ENCODE measurements at regions not wholly inside any gene's neighbourhood (a gene's known extent, or its start where the extent isn't known, plus 50 kb on each side); places are given as distances from the start of the nearest gene placed in this dataset.
"Not testable (repeated sequence)": the region's sequence is repeated elsewhere in the genome, so short reads cannot be mapped to it uniquely, and the experiment has no call there.

- no peak for DNase-seq (ENCODE audit: low read depth)
These were observed 1761.3 kb upstream of the IGFBP7 start for GRCh38 chr4:58871509-58871908.

DNA sequence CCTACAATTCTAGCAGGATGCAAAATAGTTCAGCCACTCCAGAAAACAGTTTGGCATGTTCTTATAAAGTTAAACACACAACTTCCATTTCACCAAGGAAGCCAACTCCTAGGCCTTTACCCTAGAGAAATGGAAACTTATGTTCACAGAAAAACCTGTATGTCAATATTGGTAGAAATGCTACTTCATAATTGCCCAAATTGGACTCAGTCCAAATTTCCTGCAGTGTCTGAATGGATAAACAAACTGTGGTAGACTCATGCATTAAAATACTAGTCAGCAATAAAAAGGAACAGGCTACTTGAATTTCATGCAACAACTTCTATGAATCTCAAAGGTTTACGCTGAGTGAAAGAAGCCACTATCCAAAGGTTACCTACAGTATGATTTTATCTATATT lies 1738.8 kb upstream of the IGFBP7 start:
- no peak for DNase-seq (ENCODE audit: low read depth)

- no peak for DNase-seq (ENCODE audit: low read depth)
These were observed 1733.3 kb upstream of the IGFBP7 start for GRCh38 chr4:58843455-58843854.

DNA sequence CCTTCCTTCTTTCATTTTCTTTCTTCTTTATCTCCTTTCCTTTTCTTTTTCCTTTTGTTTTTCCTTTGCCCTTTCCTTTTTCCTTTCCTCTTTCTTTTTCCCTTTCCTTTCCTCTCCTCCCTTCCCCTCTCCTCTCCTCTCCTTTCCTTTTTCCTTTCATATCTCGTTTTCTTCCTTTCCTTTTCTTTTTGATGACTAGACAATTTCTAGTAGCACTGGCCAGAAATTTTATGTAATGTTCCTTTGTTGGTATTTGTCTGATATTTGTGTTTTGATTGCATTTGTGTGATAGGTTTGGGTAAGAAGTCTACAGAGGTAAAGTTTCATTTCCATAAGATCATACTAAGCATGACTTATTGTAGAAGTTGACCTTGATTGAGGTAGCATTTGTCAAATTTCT lies 1722.9 kb upstream of the IGFBP7 start:
- no peak for DNase-seq (ENCODE audit: low read depth)

DNA sequence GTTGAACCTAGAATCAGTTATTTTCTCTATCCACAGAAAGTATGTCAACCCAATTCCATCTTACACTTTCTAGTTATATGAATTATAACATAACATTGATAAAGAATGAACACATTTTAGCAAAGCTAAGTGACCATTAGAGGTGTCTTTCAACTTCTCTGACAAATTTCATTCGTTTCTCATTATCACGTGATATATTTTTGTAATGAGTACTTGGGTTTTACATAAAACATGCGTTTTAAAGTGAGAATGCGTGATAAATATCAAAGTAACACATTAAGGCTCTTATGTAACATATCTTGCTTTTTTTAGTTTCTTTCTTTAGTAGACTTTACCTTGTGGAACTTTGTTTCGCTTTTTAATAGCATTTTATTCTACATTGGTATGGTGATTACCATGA lies 1715.1 kb upstream of the IGFBP7 start:
- DNase-seq (ENCODE audit: low read depth), result no peak

DNA sequence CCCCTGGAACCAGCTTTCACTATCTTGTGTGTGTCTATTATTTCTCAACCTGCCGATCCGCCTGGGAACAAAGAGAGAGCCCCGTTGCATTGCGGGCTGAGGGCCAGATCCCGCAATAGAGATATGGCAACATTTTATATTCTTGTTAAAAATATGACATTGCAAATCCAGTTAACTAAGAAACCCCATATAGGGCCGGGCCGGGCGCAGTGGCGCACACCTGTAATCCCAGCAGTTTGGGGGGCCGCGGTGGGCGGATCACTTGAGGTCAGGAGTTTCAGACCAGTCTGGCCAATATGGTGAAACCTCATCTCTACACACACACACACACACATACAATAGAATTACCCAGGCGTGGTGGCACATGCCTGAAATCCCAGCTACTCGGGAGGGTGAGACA lies 1708.4 kb upstream of the IGFBP7 start:
- DNase-seq (ENCODE audit: low read depth), result not testable (repeated sequence)

- no peak for DNase-seq (ENCODE audit: low read depth)
These were observed 1699.8 kb upstream of the IGFBP7 start for GRCh38 chr4:58809948-58810347.

DNA sequence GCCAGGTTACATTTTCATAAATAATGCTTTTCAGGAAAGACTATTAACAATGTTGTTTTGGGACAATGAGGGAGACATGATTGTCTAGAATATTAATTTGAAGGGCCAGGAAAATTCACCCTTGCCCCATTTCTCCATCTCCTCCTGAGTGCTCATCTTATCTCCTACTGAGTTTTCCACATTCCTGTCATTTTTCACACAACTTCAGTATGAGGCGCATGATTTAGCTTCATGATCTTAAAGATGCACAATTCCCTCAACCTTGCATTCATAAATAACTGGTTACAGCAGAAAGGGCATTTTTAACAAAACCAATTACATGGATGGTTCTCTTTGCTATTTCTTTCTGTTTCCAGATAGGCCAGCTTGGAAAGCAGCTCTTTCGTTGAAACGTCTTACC lies 1699.2 kb upstream of the IGFBP7 start:
- DNase-seq (ENCODE audit: low read depth), result no peak

DNA sequence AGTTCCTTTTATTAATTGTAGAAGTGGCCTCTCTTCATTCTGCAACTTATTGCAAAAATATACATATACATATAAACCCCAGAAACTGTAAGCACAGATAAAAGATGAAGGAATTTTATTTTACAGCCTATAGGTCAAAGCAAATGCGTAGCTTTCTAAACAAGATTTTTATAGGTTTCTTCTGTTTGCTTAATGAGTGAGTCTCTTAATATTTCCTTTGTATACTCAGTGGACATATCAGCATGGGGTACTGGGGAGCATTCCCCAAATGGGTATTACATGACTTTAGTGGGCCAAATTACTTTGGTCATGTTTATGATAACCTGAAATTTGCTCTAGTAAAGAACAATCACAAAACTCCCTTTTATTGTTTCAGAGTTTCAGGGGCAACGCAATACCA lies 1698.6 kb upstream of the IGFBP7 start:
- no peak for DNase-seq (ENCODE audit: low read depth)

- no peak for DNase-seq (ENCODE audit: low read depth)
These were observed 1697.8 kb upstream of the IGFBP7 start for GRCh38 chr4:58807843-58808615.

DNA sequence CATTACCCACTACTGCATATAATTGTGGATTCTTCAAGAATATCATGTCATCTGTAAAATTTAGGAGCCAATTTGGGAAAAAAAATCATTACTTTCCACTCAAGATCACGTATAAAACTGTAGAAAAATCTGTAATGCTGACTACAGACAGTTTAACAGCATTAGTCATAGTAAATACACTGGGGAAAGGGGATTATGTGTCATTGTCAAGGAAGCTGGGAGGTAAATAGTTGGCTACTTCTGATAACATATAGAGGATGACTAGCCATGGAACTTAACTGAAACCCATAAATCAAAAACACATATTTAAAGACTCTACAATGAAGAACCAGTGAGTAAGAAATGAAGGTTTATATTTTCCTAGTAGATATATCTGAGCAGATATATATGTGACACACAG lies 1666.4 kb upstream of the IGFBP7 start:
- DNase-seq (ENCODE audit: low read depth), result no peak

DNA sequence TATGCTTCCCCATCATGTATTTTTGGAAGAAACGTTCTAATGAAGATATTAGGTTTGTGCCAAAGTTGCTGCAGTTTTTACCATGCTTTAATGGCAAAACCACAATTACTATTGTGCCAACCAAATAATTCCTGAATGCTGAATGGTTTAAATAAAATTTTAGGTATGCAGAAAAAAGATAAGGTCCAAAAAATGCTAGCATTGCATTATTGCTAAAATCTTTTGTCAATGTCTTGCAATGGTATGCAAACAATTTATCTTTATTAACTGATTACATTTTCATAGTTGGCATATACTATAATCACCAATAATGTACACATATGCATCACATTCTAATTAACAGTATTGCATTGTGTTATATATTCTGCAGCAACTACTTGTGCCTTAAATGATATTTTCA lies 1657.4 kb upstream of the IGFBP7 start:
- no peak for DNase-seq (ENCODE audit: low read depth)

DNA sequence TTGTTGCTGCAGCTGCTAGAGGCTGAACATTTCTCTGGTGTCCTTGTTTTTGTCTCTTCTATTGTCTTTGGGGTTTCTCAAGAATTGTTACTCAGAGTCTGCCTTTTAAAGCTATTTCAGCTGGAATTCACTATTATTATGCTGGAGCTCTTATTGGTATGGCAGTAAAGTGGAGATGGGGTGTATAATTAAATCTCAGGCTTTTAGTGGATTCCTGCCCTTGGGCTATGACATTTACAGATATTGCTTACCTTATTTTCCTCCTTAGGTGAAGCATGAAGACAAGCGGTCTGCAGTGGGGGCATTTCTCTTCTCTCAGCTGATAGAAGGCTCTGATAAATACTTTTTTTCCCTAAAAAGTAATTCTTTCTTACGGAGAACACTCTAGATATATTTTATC lies 1656.6 kb upstream of the IGFBP7 start:
- DNase-seq (ENCODE audit: low read depth), result no peak

GRCh38 chr4:58761563-58761962 lies 1651.4 kb upstream of the IGFBP7 start:
- DNase-seq (ENCODE audit: low read depth), result no peak

GRCh38 chr4:58760737-58761136 lies 1650.6 kb upstream of the IGFBP7 start:
- DNase-seq (ENCODE audit: low read depth), result no peak

- DNase-seq (ENCODE audit: low read depth), result no peak
These were observed 1649.9 kb upstream of the IGFBP7 start for GRCh38 chr4:58760100-58760499.

DNA sequence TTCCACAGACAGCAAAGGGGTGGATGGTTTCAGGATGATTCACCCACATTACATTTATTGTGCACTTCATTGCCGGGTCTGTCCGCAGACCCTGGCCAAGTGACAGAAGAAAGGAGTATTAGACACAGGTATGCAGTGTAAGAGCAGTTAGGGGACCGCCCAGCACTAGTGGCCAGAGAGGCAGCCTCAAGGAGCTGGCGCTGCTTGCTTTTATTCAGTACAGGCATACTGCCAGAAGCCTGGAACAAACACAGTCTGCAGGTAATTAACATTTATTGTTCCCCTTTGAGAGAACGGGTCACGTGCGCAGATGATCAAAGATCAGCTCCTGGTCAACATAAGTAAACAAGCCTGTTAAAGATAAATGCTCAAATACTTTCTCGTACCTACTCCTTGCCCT lies 1639.0 kb upstream of the IGFBP7 start:
- DNase-seq (ENCODE audit: low read depth), result no peak

GRCh38 chr4:58740897-58741296 lies 1630.7 kb upstream of the IGFBP7 start:
- DNase-seq (ENCODE audit: low read depth), result no peak

DNA sequence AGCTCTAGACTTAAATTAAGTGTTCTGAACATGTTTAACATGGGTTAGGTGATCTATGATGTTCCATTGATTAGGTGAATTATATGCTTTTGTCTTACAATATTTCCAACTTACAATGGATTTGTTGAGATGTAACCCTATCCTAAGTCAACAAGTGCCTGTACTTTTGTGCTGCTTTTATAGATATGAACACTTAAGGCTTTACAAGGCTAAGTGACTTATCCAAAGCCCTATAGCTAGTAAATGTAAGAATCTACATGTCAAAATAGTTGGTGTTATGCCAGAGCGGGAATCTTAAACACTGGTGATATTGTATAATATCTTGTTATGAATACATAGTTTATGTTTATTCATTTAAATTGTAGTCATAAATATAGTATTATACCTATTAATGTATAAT lies 1629.1 kb upstream of the IGFBP7 start:
- DNase-seq (ENCODE audit: low read depth), result no peak

GRCh38 chr4:58738375-58738774 lies 1628.2 kb upstream of the IGFBP7 start:
- DNase-seq (ENCODE audit: low read depth), result no peak

- no peak for DNase-seq (ENCODE audit: low read depth)
These were observed 1624.0 kb upstream of the IGFBP7 start for GRCh38 chr4:58734030-58734674.

DNA sequence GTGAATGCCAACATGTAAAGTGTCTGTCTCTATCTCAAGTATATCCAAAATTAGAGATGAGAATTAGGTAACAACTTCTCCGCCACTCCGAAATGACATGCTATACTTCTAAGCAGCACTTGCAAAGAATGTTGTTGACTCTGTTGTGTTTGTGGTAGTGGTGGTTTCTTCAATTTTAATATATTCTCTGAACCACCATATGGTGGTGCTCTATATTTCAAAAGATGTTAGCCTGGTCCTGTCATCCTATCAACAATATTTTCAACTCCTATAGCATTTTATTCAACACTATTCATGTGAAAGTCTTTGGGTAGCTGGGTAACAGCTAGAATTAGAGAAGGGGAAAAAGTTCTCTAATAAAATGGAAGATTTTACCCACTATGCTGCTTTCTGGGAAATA lies 1622.8 kb upstream of the IGFBP7 start:
- DNase-seq (ENCODE audit: low read depth), result no peak

DNA sequence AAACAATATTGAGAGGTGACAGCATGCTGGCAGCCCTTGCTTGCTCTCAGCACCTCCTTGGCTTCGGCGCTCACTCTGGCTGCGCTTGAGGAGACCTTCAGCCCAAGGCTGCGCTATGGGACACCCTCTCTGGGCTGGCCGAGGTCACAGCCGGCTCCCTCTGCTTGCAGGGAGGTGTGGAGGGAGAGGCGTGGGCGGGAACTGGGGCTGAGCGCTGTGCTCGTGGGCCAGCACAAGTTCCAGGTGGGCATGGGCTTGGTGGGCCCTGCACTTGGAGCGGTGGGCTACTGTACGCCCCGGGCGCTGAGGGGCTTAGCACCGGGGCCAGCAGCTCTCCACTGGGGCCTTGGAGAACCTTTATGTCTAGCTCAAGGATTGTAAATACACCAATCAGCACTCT lies 1613.8 kb upstream of the IGFBP7 start:
- DNase-seq (ENCODE audit: low read depth), result no peak

GRCh38 chr4:58711039-58711438 lies 1600.9 kb upstream of the IGFBP7 start:
- DNase-seq (ENCODE audit: low read depth), result no peak

All from stimulated activated CD8-positive, alpha-beta memory T cell treated with anti-CD3 and anti-CD28 coated beads, Interleukin-7, amount 100 ng/mL, for 24 hours (primary cell).